Limb (tissue), 2 donors: ENCODE measurements at regions not wholly inside any gene's neighbourhood (a gene's known extent, or its start where the extent isn't known, plus 50 kb on each side); places are given as distances from the start of the nearest gene placed in this dataset.
A peak's percentile ranks its signal among the peaks of the same experiment; 100 is the strongest.
"Not testable (repeated sequence)": the region's sequence is repeated elsewhere in the genome, so short reads cannot be mapped to it uniquely, and the experiment has no call there.

Experiments
- DNase-seq, 2 donors: peaks; one replicate each; pipeline ENCODE4 v3.0.0-alpha.2; 2016; ENCODE audit errors: extremely low spot score in 2 of 2

GRCh38 chr14:82667501-82667900 is 1133.8 kb upstream of the SEL1L start:
- peak in 1 of 2 donors; percentile 13 for DNase-seq

DNA sequence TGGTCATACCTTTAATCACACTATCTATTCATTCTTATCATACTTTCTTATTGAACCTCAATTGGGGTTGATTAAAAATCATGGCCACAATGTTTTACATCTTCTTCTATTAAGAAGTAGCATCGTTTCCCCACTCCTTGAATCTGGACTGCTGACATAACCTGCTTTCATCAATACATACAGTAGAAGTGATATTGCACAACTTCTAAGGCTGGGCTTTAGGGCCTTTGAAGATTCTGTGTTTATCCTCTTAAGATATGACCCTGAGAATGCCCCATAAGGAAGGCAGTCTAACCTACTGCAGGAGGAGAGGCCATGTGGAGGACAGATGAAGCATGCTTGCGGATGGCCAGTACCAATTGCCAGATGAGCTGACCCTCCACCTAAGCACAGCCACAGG is 1142.8 kb upstream of the SEL1L start:
- DNase-seq: no peak

DNA sequence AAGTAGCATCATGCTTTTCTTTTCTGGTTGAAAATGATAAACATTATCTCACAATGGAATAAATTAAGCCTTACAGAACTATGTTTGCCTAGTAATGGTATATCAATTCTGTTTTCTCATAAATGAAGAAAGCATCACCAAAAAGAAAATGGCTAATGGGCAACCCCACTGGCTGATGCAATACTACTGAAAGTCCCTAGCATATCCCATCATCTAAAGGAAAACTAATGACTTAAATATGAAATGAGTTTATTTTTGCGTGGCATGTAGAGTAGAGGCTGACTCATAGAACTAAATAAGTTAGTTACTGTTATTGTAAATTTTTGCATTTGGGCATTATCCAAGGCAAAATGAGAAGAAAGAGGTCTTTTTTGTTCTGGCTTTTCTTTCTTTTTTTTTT is 1156.3 kb upstream of the SEL1L start:
- no peak for DNase-seq

GRCh38 chr14:82691191-82691590 is 1157.5 kb upstream of the SEL1L start:
- not testable (repeated sequence) for DNase-seq

DNA sequence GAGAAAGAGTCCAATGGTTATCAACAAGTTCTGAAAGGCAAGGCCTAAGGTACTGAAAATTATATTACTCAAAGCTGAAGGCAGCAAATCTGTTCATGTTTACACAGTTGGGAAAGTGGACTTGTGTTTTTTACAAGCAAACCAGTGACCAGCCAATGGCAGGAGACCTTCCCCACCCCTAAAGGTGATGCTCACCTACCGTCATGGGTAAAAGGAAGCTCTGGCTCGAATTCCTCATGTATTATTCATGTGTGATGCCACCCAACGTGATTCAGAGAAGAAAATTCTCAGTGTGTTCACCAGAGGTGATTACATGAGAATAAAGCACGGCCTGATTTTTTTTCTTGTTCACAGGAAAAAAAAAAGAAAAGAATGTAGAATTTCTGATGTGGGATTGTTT is 1161.2 kb upstream of the SEL1L start:
- DNase-seq: no peak

DNA sequence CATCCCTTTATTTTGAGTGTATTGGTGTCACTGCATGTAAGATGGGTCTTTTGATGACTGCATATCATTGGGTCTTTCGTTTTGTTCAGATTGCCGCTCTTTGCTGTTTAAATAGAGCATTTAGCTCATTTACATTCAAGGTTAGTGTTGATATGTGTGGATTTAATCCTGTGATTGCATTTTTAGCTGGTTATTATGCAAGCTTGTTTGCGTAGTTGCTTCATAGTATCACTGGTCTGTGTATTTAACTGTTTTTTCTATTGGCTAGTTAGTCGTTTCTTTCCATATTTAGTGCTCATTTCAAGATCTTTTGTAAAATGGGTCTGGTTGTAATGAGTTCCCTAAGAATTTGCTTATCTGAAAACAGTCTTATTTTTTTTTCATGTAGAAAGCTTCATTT is 1170.6 kb upstream of the SEL1L start:
- DNase-seq: no peak

GRCh38 chr14:82710267-82710841 is 1176.7 kb upstream of the SEL1L start:
- DNase-seq: peak; percentile 60 to 78

DNA sequence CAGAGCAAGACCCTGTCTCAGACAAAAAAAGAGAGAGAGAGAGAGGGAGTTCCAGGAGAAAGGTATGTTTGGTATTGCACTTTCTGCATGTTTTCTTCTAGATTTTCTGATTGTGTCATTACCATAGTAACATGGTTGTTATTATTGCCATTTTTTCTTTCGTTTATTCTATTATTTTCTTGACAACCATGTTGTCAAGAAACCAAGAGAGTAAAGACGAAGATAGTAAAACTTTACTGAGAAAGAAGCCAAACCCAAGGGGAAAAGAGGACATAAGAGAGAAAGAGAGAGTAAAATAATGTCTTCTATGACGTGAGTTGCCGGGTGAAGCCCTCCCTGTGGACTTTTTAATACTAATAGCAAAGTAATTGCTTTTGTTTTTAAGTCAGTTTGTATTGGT is 1186.0 kb upstream of the SEL1L start:
- peak in 1 of 2 donors; percentile 21 for DNase-seq

DNA sequence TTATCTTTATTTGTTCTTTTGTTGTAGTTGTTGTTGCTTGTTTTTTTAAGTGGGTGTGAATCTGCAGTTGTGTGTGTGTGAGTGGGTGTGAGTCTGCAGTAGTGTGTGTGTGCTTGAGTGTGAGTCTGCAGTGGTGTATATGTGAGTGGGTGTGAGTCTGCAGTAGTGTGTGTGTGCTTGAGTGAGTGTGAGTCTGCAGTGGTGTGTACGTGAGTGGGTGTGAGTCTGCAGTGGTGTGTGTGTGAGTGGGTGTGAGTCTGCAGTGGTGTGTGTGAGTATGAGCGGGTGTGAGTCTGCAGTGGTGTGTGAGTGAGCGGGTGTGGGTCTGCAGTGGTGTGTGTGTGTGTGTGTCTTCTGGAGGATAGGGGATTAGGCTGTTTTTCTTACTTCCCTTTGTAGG is 1186.8 kb upstream of the SEL1L start:
- peak in 1 of 2 donors; percentile 31 for DNase-seq

DNA sequence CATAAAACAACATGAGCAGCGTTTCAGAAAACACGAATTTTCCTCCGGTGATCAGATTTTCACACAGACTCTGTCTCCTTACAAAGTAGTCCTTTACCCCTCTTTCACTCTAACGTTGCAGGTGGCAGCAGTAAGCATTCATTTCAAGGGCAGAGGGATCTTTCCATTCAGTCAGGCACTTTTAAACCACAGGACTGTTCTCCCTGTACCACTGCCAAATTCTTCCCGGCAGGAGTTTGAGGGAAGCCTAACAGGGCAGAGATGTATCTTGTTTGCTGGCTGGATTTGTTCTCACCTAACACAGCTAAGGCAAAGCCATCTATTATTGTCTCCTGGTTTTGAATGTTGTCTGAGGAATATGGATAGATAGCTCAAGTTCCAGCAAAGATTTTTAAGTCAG is 1187.3 kb upstream of the SEL1L start:
- peak; percentile 32 to 45 for DNase-seq

GRCh38 chr14:82724316-82724715 is 1190.7 kb upstream of the SEL1L start:
- DNase-seq: no peak

DNA sequence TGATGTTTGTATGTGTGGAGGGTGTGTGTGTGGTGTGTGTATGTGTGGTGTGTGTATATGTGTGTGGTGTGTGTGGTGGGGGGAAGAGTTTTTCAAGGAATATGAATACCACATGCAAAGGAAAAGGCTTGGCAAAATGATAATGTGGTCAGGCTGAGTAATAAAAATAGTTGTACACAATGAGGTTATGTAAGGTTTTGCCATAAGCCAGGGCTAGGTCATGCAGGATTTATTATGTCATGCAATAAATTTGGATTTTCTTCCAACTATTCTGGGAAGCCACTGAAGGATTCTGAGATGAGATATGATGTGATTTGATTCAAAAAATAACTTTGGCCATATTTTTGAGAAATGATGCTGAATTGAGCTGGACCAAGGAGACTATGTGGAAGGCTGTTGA is 1191.6 kb upstream of the SEL1L start:
- DNase-seq: peak in 1 of 2 donors; percentile 18

DNA sequence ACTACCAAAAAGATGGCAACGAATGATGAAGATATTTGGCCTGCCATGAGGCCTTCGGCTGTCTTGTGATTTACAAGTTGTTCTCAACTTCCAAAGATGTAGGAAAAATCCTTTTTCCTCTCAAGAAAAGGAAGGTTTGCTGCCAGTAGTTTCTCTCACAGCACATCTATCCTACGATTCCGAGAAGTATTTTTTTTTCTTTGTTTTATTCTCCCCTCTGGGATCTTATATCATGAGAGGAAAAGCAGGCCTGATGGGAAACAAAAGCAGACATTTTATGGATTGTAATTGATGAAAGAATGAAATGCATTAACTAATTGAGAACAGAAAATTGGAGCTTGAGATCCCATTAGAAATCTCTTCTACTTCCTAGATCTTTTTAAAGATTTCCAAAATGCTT is 1197.9 kb upstream of the SEL1L start:
- peak in 1 of 2 donors; percentile 26 for DNase-seq

DNA sequence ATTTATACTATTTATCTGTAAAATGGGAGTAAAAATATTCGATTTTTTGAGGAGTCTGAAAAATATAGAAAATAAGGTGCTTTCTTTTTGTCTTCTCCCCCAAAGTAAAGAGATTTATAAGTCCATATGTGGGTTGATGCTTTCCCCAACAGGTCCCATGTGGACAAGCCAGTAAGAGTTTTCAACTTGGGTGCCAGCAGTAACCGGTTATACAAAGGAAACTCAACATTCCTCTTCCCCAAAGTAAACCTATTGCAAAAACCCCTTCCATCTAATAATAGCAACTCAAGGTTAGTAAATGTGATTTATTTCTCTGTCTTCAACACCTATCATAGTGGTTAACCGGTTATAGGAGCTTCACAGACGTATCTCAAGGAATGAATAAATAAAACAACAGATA is 1206.9 kb upstream of the SEL1L start:
- DNase-seq: no peak

DNA sequence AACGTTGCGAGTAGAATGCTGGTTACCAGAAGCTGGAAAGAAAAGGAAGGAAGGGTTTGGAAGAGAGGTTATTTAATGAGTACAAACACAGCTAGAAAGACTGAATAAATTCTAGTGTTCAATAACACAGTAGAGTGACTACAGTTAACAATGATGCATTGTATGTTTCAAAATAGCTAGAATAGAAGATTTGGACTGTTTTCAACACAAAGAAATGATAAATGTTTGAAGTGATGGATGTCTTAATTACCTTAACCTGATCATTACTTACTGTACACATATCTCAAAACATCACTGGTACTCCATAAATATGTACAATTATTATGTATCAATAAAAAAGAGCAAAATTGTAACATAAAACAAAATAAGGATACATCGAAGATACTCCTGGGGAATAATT is 1221.8 kb upstream of the SEL1L start:
- DNase-seq: no peak

DNA sequence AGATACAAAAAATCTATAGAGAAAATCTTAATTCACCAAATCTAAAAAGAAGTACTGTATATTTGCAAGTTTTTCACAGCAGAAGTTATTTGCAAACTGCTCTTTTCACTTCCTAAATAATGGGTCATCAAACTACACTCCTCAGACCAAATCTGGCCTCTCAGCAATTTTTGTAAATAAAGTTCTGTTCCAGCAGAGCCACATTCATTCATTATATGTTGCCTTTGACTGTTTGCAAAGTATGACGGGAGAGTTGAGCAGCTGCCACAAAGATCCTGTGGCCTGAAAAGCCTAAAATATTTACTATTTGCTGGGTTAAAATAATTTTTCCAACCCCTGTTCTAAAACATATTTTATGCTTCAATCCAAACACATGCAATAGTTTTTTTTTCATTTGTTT is 1222.3 kb upstream of the SEL1L start:
- peak in 1 of 2 donors; percentile 21 for DNase-seq

DNA sequence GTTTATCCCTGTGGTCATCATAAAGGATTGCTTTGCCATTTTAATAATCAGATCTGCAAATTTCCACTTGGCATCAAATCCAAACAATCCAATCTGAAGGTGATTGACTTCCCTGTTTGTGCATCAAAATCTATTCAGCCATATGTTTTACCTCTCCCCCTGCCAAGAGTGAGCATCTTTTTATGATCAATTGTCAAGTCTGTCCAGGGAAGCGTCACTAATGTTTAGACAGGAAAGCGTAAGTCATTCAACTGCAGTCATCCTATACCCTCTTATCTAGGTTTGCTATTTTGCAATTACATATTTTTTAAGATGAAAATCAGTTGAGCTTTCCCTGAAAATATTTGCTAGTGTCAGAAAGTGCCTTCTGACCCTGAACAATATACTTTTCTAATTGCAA is 1224.1 kb upstream of the SEL1L start:
- DNase-seq: no peak

GRCh38 chr14:82759656-82760055 is 1226.0 kb upstream of the SEL1L start:
- no peak for DNase-seq

DNA sequence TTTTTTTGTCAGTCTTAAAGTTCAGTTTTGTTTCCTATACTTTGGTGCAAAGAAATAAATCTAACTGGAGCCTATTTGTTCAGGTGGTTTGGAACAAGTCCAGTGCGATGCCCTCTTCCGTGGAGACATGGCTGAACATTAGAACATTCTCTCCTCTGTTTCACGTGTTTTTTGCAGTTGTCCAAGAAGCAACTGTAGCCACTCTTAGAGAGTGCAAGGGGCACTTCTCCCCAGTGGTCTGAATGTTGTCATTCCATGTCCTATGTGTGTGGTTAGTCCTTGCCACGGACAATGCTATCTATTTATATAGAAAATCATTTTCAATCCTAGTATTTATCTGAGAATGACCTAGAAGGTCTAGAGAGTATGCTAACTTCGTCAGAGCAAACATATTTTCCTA is 1232.5 kb upstream of the SEL1L start:
- DNase-seq: no peak

DNA sequence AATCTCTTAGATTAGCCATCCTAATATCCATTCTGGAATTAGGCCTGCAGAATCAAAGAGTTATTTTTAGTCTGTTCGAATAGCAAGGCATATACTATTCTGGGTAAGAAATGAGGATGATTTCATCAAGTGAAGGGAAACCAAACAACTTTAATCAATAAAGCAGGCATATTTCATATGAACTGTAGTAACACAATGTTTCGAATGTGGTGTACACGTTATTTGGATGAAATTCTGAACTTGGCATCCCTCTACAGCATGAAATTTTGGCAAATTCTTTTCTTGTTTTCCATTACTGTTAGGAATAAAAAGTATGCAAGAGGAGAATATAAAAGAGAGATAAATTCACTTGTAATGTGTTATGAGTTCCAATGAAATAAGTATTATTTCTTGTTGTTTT is 1233.3 kb upstream of the SEL1L start:
- DNase-seq: no peak

- DNase-seq: no peak
Measured at GRCh38 chr14:82776958-82777357, 1243.3 kb upstream of the SEL1L start.

DNA sequence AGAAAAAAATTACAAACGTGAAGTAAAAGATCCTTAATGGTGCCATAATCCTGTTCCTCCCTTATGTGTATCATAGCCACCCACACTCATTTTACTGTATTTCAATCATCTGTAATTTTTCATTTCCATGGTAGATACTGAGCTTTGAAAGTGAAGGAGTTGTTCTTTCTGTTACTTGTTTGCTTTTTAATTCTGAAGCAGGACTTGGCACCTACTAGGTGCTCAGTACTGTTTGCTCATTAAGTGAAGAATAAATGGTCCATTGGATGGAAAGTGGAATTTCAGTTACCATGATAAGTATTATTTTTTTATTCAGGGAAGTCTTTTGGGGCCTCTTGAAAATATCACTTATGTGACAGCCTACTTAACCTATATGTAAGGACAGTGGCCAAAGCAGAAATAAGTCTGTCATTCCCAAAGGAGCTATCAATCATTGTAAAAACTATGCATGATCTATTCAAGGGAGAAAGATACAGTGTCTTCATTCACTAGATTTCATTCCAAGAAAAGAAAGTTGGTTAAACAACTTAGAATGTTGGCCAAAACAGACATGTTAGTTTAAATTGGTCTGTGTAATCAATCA is 1244.4 kb upstream of the SEL1L start:
- no peak for DNase-seq

DNA sequence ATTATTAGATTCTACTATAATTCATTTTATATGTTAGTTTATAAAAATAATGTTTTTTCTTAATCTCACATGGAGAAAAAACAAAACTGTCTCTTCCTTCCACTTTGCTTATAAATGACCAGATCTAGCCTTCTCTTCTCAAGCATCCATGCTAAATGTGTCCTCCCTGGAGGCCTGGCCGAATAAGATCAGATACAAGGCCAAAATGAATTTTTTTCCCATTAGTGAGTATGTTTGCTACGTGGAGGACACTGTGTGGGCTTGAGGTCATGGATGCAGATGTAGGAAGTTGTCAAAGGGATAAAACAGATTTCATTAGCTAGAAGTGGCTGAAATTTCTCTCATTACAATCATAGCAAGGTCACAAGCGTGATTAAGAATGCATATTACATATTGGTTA is 1244.9 kb upstream of the SEL1L start:
- DNase-seq: no peak

DNA sequence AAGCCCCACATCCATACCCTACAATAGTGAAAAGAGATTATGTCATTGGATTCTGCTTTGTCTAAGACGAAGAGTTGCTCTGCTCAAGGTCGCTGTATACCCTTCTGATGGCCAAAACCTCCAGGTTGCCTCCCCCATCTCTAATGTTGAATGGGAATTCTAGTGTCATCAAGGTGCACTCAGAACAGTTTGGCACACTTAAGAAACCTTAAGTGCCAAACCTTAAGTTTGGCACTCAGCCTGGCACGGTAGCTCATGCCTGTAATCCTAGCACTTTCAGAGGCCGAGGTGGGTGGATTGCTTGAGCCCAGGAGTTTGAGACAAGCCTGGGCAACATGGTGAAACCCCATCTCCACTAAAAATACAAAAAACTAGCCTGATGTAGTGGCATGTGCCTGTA is 1245.6 kb upstream of the SEL1L start:
- DNase-seq: no peak
